ENCODE measurements at regions not wholly inside any gene's neighbourhood (a gene's known extent, or its start where the extent isn't known, plus 50 kb on each side); places are given as distances from the start of the nearest gene placed in this dataset.
A peak's percentile ranks its signal among the peaks of the same experiment; 100 is the strongest.

GRCh38 chr18:34659579-34660517 is 50.2 kb upstream of the DTNA start:
- TF ChIP-seq CTCF (IDR thresholded peaks at IDR 0.05) (no peak), POLR2A (IDR thresholded peaks at IDR 0.05) (no peak), EP300 (IDR thresholded peaks at IDR 0.05) (peak; percentile 20)
